ENCODE measurements at regions not wholly inside any gene's neighbourhood (a gene's known extent, or its start where the extent isn't known, plus 50 kb on each side); places are given as distances from the start of the nearest gene placed in this dataset.

DNA sequence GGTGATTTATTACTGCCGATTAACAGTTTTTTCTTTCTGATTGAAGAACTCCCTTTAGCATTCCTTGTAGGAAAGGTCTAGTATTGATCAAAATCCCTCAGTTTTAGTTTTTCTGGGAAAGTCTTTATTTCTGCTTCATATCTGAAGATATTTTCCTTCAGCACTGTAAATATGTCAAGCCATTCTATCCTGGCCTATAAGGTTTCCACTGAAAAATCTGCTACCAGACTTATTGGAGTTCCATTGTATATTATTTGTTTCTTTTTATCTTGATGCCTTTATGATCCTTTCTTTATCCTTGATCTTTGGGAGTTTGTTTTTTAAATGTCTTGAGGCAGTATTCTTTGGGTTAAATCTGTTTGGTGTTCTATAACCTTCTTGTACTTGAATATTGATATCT is 55.0 kb upstream of the TMTC1 start:
- no peak for TF ChIP-seq ZBTB20 (tag by site-specific recombination; IDR thresholded peaks at IDR 0.05)
- TF ChIP-seq GFI1B (tag by site-specific recombination; IDR thresholded peaks at IDR 0.05): no peak

Measured in HEK293 (cell line).